Suprapubic skin (tissue), 4 donors: ENCODE measurements at regions not wholly inside any gene's neighbourhood (a gene's known extent, or its start where the extent isn't known, plus 50 kb on each side); places are given as distances from the start of the nearest gene placed in this dataset.

Experiments used
- DNase-seq, 2 donors: peaks; one replicate each; pipeline ENCODE4 v3.0.0-alpha.2; 2019; ENCODE audit warnings: low spot score in 2 of 2
- H3K27ac ChIP-seq: fragments of 200-600 bp; sonication (generic); one replicate; pipeline ENCODE4 v1.5.1; 2019
- H3K27me3 ChIP-seq: fragments of 200-600 bp; sonication (generic); one replicate; pipeline ENCODE4 v1.5.1; 2019
- H3K36me3 ChIP-seq: fragments of 200-600 bp; sonication (generic); one replicate; pipeline ENCODE4 v1.5.1; 2019
- H3K4me1 ChIP-seq: fragments of 200-600 bp; sonication (generic); one replicate; pipeline ENCODE4 v1.5.1; 2019
- H3K4me3 ChIP-seq: fragments of 200-600 bp; sonication (generic); one replicate; pipeline ENCODE4 v1.5.1; 2019; ENCODE audit warnings: mild to moderate bottlenecking
- H3K9me3 ChIP-seq: fragments of 200-600 bp; sonication (generic); one replicate; pipeline ENCODE4 v1.5.1; 2019
- EP300 ChIP-seq: sonication (generic); formaldehyde crosslinking; IDR thresholded peaks from one replicate; pipeline ENCODE4 v1.6.1; 2017; ENCODE audit warnings: antibody characterized with exemption
- POLR2A ChIP-seq, 2 donors: fragments of 450-650 bp; IDR thresholded peaks; one replicate each; pipeline ENCODE4 v1.6.1; 2017; ENCODE audit warnings: antibody characterized with exemption in 2 of 2, mild to moderate bottlenecking in 2 of 2, moderate library complexity in 2 of 2
- POLR2AphosphoS5 ChIP-seq, 3 donors: sonication (generic); formaldehyde crosslinking; IDR thresholded peaks; one replicate each; pipeline ENCODE4 v1.6.1; 2017; ENCODE audit warnings: antibody characterized with exemption in 3 of 3
- WGBS: methylation state at CpG from one replicate; pipeline ENCODE4 v1.1.5; 2018; 5-methylcytosine and 5-hydroxymethylcytosine counted together
- TF ChIP-seq, protein P1 (sequence below), 2 donors: fragments of 200-600 bp in 1 of 2; fragments of 450-650 bp in 1 of 2; sonication (generic) in 1 of 2; IDR thresholded peaks; one replicate each; pipeline ENCODE4 v1.5.1; 2016 to 2019; ENCODE audit warnings: antibody characterized with exemption in 2 of 2, mild to moderate bottlenecking in 1 of 2, moderate library complexity in 1 of 2

DNA sequence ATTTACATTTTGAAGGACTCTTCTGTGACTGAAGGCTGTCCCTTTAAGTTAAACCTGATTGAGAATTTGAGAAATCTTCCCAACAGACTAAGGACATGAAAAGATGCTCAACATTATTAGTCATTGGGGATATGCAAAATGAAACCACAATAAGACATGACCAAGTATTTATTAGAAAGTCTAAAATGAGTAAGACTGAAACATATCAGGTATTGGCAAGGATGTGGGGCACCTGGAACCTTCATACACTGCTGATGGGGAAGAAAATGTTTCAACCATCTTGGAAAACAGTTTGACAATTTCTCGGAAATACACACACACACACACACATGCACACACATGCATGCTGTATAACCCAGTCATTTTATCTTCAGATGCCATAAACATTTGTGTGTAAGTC is 132.1 kb upstream of the CDK6 start:
- no peaks in the 10 kb centered on the region for H3K36me3 ChIP-seq
- TF ChIP-seq, protein P1, sequence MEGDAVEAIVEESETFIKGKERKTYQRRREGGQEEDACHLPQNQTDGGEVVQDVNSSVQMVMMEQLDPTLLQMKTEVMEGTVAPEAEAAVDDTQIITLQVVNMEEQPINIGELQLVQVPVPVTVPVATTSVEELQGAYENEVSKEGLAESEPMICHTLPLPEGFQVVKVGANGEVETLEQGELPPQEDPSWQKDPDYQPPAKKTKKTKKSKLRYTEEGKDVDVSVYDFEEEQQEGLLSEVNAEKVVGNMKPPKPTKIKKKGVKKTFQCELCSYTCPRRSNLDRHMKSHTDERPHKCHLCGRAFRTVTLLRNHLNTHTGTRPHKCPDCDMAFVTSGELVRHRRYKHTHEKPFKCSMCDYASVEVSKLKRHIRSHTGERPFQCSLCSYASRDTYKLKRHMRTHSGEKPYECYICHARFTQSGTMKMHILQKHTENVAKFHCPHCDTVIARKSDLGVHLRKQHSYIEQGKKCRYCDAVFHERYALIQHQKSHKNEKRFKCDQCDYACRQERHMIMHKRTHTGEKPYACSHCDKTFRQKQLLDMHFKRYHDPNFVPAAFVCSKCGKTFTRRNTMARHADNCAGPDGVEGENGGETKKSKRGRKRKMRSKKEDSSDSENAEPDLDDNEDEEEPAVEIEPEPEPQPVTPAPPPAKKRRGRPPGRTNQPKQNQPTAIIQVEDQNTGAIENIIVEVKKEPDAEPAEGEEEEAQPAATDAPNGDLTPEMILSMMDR (IDR thresholded peaks at IDR 0.05) = no peak
- no peak for TF ChIP-seq POLR2A (IDR thresholded peaks at IDR 0.05)
- TF ChIP-seq POLR2AphosphoS5 (IDR thresholded peaks at IDR 0.05) = no peak
- TF ChIP-seq EP300 = no peak
- no peak overlapping the region for H3K27ac ChIP-seq
- no peaks in the 10 kb centered on the region for H3K4me1 ChIP-seq
- no peaks in the 10 kb centered on the region for H3K27me3 ChIP-seq
- H3K9me3 ChIP-seq = no peaks in the 10 kb centered on the region
- WGBS = 92% methylated on average over 1 of the region's 1 CpG
- H3K4me3 ChIP-seq = no peak overlapping the region
- DNase-seq = no peak

DNA sequence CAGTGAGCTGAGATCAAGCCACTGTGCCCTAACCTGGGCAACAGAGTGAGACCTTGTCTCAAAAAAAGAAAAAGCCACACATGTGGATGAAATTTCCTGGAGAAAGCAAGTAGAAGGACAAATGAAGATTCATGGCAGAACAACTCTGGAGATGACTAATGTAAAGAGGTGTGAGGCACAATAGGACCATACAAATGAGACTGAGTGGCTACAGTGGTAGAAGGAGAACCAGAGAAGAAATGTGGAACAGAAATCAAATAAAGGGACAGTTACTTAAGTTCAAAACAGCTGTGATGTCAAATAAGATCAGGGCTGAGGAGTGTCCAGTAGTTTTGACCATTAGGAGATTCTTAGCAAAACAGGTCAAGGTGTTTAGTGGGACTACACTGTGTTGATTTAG is 130.9 kb upstream of the CDK6 start:
- no peaks in the 10 kb centered on the region for H3K4me1 ChIP-seq
- no peak overlapping the region for H3K4me3 ChIP-seq
- no peaks in the 10 kb centered on the region for H3K9me3 ChIP-seq
- TF ChIP-seq POLR2AphosphoS5 (IDR thresholded peaks at IDR 0.05) (no peak), POLR2A (IDR thresholded peaks at IDR 0.05) (no peak), EP300 (no peak)
- TF ChIP-seq, protein P1 (IDR thresholded peaks at IDR 0.05) = no peak
- H3K27ac ChIP-seq = no peak overlapping the region
- H3K27me3 ChIP-seq = no peaks in the 10 kb centered on the region
- DNase-seq = no peak
- H3K36me3 ChIP-seq = no peaks in the 10 kb centered on the region

DNA sequence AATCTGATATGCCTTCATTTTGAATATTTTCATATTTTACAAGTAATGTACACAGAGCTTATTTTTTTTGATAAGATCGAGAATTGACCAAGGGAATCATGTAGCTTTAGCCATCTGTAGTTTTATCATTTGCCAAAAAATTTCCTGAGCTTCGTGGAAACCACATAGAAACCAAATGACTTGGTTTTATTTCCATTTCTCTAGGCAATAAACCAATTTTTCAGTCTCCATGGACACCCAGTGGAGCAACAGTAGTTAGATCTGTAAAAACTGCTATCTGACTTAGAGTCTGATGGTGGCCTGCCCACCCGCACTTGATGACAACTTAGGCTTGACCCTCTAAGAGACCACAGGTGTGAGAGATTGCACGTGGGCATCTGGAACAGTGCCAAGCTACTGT is 127.8 kb upstream of the CDK6 start:
- Histone ChIP-seq H3K27me3 (no peaks in the 10 kb centered on the region), H3K36me3 (no peaks in the 10 kb centered on the region), H3K27ac (no peak overlapping the region), H3K4me1 (no peaks in the 10 kb centered on the region), H3K9me3 (no peaks in the 10 kb centered on the region), H3K4me3 (no peak overlapping the region)
- DNase-seq = no peak
- TF ChIP-seq, protein P1 (IDR thresholded peaks at IDR 0.05) = no peak
- TF ChIP-seq EP300 (no peak), POLR2A (IDR thresholded peaks at IDR 0.05) (no peak), POLR2AphosphoS5 (IDR thresholded peaks at IDR 0.05) (no peak)
- 58% methylated on average over 4 of the region's 4 CpGs for WGBS

DNA sequence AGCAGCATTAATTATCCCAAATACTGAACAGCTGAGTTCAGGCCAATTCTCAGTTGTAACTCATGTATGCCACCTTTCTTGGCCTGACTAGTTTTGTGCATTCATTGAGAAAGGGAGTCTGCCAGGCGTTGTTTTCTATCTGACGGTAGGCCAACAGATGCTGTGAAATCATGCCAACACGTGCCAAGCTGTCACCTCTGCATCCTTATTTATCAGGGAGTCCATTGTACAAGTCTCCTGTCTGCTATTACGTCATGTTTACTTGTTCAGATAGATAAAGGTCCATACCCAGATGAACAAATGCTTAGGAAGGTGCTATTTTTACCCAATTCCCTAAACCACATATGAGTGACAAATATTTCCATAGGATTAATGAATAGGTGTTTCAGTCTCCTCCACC is 127.2 kb upstream of the CDK6 start:
- Histone ChIP-seq H3K27me3 (no peaks in the 10 kb centered on the region), H3K9me3 (no peaks in the 10 kb centered on the region), H3K36me3 (no peaks in the 10 kb centered on the region), H3K4me3 (no peak overlapping the region), H3K27ac (no peak overlapping the region), H3K4me1 (no peaks in the 10 kb centered on the region)
- no peak for TF ChIP-seq POLR2AphosphoS5 (IDR thresholded peaks at IDR 0.05)
- TF ChIP-seq, protein P1 (IDR thresholded peaks at IDR 0.05) = no peak
- no peak for TF ChIP-seq POLR2A (IDR thresholded peaks at IDR 0.05)
- TF ChIP-seq EP300 = no peak
- DNase-seq = no peak
- 46% methylated on average over 4 of the region's 4 CpGs for WGBS

DNA sequence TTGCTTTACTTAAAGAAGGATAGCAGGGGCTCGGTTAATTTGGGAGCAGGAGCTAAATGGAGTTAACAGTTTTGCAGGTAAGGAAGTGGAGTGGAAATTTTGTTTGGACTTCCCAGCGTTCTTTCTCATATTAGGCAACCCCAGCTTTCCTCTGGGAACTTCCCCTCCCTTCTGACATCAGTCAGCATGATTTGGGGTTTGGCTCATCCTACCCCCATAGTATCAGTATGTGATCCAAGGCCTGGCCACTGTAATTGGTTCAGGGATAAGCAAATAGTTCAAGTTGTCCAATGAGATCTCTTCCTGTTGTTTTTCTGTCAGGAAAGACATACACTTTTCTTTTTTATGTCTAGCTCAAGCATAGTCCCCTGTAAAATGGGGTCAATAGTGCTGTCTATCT is 125.6 kb upstream of the CDK6 start:
- DNase-seq = no peak
- 86% methylated on average over 2 of the region's 2 CpGs for WGBS
- Histone ChIP-seq H3K27me3 (no peaks in the 10 kb centered on the region), H3K27ac (no peak overlapping the region), H3K36me3 (no peaks in the 10 kb centered on the region), H3K9me3 (peaks cover 5% of the 10 kb centered on the region), H3K4me3 (no peak overlapping the region), H3K4me1 (no peaks in the 10 kb centered on the region)
- TF ChIP-seq POLR2A (IDR thresholded peaks at IDR 0.05) (no peak), EP300 (no peak)
- TF ChIP-seq, protein P1 (IDR thresholded peaks at IDR 0.05) = no peak
